Tibial nerve (tissue), 4 donors: ENCODE measurements at regions not wholly inside any gene's neighbourhood (a gene's known extent, or its start where the extent isn't known, plus 50 kb on each side); places are given as distances from the start of the nearest gene placed in this dataset.

ENCODE experiments used
- DNase-seq, 2 donors: peaks; one replicate each; pipeline ENCODE4 v3.0.0-alpha.2; 2019; ENCODE audit warnings: low spot score in 2 of 2
- H3K27ac ChIP-seq, 4 donors: fragments of 200-600 bp; sonication (generic) in 3 of 4; one replicate each; pipeline ENCODE4 v1.5.1; 2017 to 2019; ENCODE audit warnings: mild to moderate bottlenecking in 1 of 4
- H3K27me3 ChIP-seq, 2 donors: fragments of 200-600 bp; sonication (generic) in 1 of 2; one replicate each; pipeline versions ENCODE4 v1.5.1 to v1.6.0; 2017 to 2019
- H3K36me3 ChIP-seq, 3 donors: fragments of 200-600 bp; sonication (generic); one replicate each; pipeline ENCODE4 v1.5.1; 2018 to 2019
- H3K4me1 ChIP-seq, 4 donors: fragments of 200-600 bp; sonication (generic) in 3 of 4; one replicate each; pipeline ENCODE4 v1.5.1; 2017 to 2019
- H3K4me3 ChIP-seq, 4 donors: fragments of 200-600 bp; sonication (generic) in 3 of 4; one replicate each; pipeline ENCODE4 v1.5.1; 2017 to 2019; ENCODE audit warnings: mild to moderate bottlenecking in 1 of 4, moderate library complexity in 1 of 4
- H3K9me3 ChIP-seq, 4 donors: fragments of 200-600 bp; sonication (generic) in 3 of 4; one replicate each; pipeline ENCODE4 v1.5.1; 2017 to 2019
- CTCF ChIP-seq, 5 experiments: fragments of 200-600 bp in 3 of 5; fragments of 450-650 bp in 2 of 5; sonication (generic) in 3 of 5; IDR thresholded peaks; one replicate each; pipeline ENCODE4 v1.5.1; 2016 to 2019; ENCODE audit warnings: antibody characterized with exemption in 5 of 5, mild to moderate bottlenecking in 3 of 5, moderate library complexity in 2 of 5
- EP300 ChIP-seq, 2 donors: sonication (generic); formaldehyde crosslinking; IDR thresholded peaks; one replicate each; pipeline ENCODE4 v1.6.1; 2017; ENCODE audit warnings: antibody characterized with exemption in 2 of 2, mild to moderate bottlenecking in 1 of 2
- POLR2A ChIP-seq, 2 donors: fragments of 450-650 bp; IDR thresholded peaks; one replicate each; pipeline ENCODE4 v1.6.1; 2017; ENCODE audit warnings: antibody characterized with exemption in 2 of 2, mild to moderate bottlenecking in 2 of 2, moderate library complexity in 2 of 2
- WGBS, 2 donors: methylation state at CpG; one replicate each; pipeline ENCODE4 v1.1.5; 2018; 5-methylcytosine and 5-hydroxymethylcytosine counted together

DNA sequence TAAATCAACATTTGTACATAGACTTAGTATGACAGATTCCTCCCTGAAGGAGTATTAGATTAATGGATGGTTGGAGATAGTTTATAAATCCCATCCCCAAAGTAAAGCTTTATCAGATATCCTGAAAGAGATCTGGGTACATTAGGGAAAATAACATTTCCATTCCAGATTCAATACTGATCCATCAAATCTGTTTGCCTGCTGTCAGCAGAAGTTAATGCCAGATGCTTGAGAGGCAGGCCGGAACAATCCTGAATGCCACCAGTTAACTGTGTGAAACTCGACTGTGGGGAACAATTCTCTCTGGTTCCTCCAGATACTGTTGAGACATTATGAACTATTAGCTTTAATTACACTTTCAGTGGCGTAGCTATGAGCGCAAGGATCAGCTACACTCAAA lies 1166.8 kb downstream of the MAT2B start:
- TF ChIP-seq CTCF (IDR thresholded peaks at IDR 0.05) (no peak), EP300 (IDR thresholded peaks at IDR 0.05) (no peak), POLR2A (IDR thresholded peaks at IDR 0.05) (no peak)
- no peak for DNase-seq
- Histone ChIP-seq H3K36me3 (no peaks in the 10 kb centered on the region), H3K27me3 (no peaks in the 10 kb centered on the region), H3K4me3 (no peak overlapping the region), H3K27ac (no peak overlapping the region), H3K4me1 (no peaks in the 10 kb centered on the region), H3K9me3 (no peaks in the 10 kb centered on the region)
- 45 to 60% methylated on average over 4 of the region's 4 CpGs for WGBS, 2 donors

- no peak for TF ChIP-seq POLR2A (IDR thresholded peaks at IDR 0.05)
- TF ChIP-seq CTCF (IDR thresholded peaks at IDR 0.05) = no peak
- TF ChIP-seq EP300 (IDR thresholded peaks at IDR 0.05) = no peak
- no peaks in the 10 kb centered on the region for H3K27me3 ChIP-seq
- no peak overlapping the region for H3K27ac ChIP-seq
- no peaks in the 10 kb centered on the region for H3K9me3 ChIP-seq
- no peak overlapping the region for H3K4me3 ChIP-seq
- no peak for DNase-seq
- no peaks in the 10 kb centered on the region for H3K36me3 ChIP-seq
- WGBS, 2 donors = 81 to 87% methylated on average over 3 of the region's 3 CpGs
- no peaks in the 10 kb centered on the region for H3K4me1 ChIP-seq
Observed at GRCh38 chr5:164672931-164673694, 1167.7 kb downstream of the MAT2B start.

DNA sequence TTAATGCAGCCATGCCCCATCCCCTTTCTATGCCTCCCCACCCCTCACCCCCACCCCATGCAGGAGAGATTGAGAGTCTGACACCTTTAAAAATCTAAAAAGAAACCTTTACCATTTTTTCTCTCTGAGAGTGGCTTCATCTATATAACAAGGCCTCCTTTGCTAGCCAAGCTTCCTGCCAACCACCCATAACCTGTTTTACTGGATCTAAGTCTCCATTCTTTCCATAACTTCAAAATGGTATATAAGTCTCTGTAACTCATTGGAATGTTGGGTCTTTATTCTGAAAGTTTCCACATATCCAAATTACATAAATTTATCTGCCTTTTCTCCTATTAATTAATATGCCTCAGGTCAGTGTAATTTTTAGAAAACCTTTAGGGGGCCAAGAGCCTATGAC lies 1174.0 kb downstream of the MAT2B start:
- Histone ChIP-seq H3K4me1 (no peaks in the 10 kb centered on the region), H3K36me3 (no peaks in the 10 kb centered on the region), H3K4me3 (no peak overlapping the region), H3K27ac (no peak overlapping the region), H3K9me3 (no peaks in the 10 kb centered on the region), H3K27me3 (no peaks in the 10 kb centered on the region)
- TF ChIP-seq POLR2A (IDR thresholded peaks at IDR 0.05) (no peak), CTCF (IDR thresholded peaks at IDR 0.05) (no peak), EP300 (IDR thresholded peaks at IDR 0.05) (no peak)
- no peak for DNase-seq

DNA sequence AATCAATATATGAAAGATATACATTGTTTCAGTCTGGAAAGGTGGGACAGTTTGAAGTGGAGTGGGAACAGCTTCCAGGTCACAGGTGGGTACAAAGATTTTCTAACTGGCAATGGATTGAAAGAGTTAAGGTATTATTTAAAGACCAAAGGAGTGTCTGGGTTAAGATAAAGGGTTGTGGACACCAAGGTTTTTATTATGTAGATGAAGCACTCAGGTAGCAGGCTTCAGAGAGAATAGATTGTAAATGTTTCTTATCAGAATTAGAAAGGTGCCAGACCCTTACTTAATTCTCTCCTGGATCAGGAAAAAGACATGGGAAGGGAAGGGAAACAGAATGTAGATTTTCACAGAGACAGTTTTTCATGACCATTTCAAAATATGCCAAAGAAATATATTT lies 1174.8 kb downstream of the MAT2B start:
- Histone ChIP-seq H3K27ac (no peak overlapping the region), H3K9me3 (no peaks in the 10 kb centered on the region), H3K4me1 (no peaks in the 10 kb centered on the region), H3K4me3 (no peak overlapping the region), H3K36me3 (no peaks in the 10 kb centered on the region), H3K27me3 (no peaks in the 10 kb centered on the region)
- TF ChIP-seq CTCF (IDR thresholded peaks at IDR 0.05) (no peak), POLR2A (IDR thresholded peaks at IDR 0.05) (no peak), EP300 (IDR thresholded peaks at IDR 0.05) (no peak)
- DNase-seq = no peak

GRCh38 chr5:164680812-164681520 lies 1175.5 kb downstream of the MAT2B start:
- 57 to 64% methylated on average over 5 of the region's 5 CpGs for WGBS, 2 donors
- H3K9me3 ChIP-seq = no peaks in the 10 kb centered on the region
- no peak for TF ChIP-seq POLR2A (IDR thresholded peaks at IDR 0.05)
- TF ChIP-seq CTCF (IDR thresholded peaks at IDR 0.05) = no peak
- no peak for TF ChIP-seq EP300 (IDR thresholded peaks at IDR 0.05)
- no peaks in the 10 kb centered on the region for H3K4me1 ChIP-seq
- H3K36me3 ChIP-seq = no peaks in the 10 kb centered on the region
- no peaks in the 10 kb centered on the region for H3K27me3 ChIP-seq
- no peak overlapping the region for H3K4me3 ChIP-seq
- DNase-seq = no peak
- H3K27ac ChIP-seq = no peak overlapping the region
